DND-41 (cell line): ENCODE measurements at regions not wholly inside any gene's neighbourhood (a gene's known extent, or its start where the extent isn't known, plus 50 kb on each side); places are given as distances from the start of the nearest gene placed in this dataset.

Experiments used
- EZH2 ChIP-seq: IDR thresholded peaks from 3 replicates; pipeline ENCODE4 v1.6.1; 2012; ENCODE audit warnings: borderline replicate concordance, low read depth, mild to moderate bottlenecking, moderate library complexity, low read length, inconsistent platforms; ENCODE audit not compliant: severe bottlenecking
- TF ChIP-seq, protein P1 (sequence below): IDR thresholded peaks from 2 replicates; pipeline ENCODE4 v1.5.1; 2012; ENCODE audit warnings: borderline replicate concordance, low read length, moderate library complexity, mild to moderate bottlenecking; ENCODE audit not compliant: poor library complexity, severe bottlenecking; ENCODE audit errors: extremely low read depth

DNA sequence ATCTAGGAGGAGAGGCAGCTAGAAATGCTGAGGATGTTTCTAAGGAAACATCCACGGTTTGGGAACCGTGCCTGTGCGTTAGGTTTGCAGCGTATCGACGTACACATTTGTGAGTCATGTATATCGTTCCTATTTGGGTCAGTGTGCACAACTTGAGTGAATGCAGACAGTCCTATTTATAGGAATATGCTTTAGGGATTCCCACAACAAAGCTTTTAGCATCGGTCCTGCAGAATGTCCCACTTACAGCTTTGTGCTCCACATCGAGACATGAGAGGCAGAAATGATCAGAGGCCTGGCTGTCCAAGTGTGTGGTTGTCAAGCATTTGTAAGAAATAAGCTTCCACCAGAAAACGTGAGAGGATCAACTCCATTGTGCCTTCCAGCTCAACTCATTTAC lies 1282.7 kb upstream of the WWC1 start:
- TF ChIP-seq, protein P1, sequence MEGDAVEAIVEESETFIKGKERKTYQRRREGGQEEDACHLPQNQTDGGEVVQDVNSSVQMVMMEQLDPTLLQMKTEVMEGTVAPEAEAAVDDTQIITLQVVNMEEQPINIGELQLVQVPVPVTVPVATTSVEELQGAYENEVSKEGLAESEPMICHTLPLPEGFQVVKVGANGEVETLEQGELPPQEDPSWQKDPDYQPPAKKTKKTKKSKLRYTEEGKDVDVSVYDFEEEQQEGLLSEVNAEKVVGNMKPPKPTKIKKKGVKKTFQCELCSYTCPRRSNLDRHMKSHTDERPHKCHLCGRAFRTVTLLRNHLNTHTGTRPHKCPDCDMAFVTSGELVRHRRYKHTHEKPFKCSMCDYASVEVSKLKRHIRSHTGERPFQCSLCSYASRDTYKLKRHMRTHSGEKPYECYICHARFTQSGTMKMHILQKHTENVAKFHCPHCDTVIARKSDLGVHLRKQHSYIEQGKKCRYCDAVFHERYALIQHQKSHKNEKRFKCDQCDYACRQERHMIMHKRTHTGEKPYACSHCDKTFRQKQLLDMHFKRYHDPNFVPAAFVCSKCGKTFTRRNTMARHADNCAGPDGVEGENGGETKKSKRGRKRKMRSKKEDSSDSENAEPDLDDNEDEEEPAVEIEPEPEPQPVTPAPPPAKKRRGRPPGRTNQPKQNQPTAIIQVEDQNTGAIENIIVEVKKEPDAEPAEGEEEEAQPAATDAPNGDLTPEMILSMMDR, result no peak
- TF ChIP-seq EZH2, result no peak
